Panc1 (cell line): ENCODE measurements at regions not wholly inside any gene's neighbourhood (a gene's known extent, or its start where the extent isn't known, plus 50 kb on each side); places are given as distances from the start of the nearest gene placed in this dataset.
"Not testable (repeated sequence)": the region's sequence is repeated elsewhere in the genome, so short reads cannot be mapped to it uniquely, and the experiment has no call there.

Experiments used
- ATAC-seq: fragments of 200-7000 bp; cut with Tn5 transposase; 2 replicates; pipeline ENCODE4 v1.9.1; 2020; ENCODE audit warnings: mild to moderate bottlenecking, moderate library complexity
- BruUV-seq: library from RNA; stranded (reverse); fragments of 400-500 nt; replicated peaks from 2 replicates; lab custom pipeline; 2021; lab: Mats Ljungman, UMichigan
- CTCF ChIA-PET: fragments of 300-600 bp; sonication (Branson Sonifier 250); formaldehyde crosslinking; loops from one replicate; lab custom pipeline; 2022; ENCODE audit warnings: antibody characterized with exemption; lab: Charles Lee
- POLR2A ChIA-PET: fragments of 300-600 bp; sonication (Branson Sonifier 250); formaldehyde crosslinking; loops from one replicate; lab custom pipeline; 2022; ENCODE audit warnings: antibody characterized with exemption; lab: Charles Lee
- DNase-seq: peaks from one replicate; pipeline ENCODE4 v3.0.0-alpha.2; 2010; ENCODE audit warnings: low read depth, low spot score
- H3K27ac ChIP-seq: 2 replicates; pipeline ENCODE4 v1.5.1; 2011; ENCODE audit warnings: mild to moderate bottlenecking, low read length, inconsistent platforms
- H3K27me3 ChIP-seq: fragments of 200-500 bp; sonication (Bioruptor generic); 2 replicates; pipeline ENCODE4 v1.6.0; 2014; ENCODE audit warnings: low read length, inconsistent platforms; ENCODE audit not compliant: control insufficient read depth, insufficient read depth
- H3K36me3 ChIP-seq: fragments of 200-500 bp; sonication (Bioruptor generic); 2 replicates; pipeline ENCODE4 v1.5.1; 2014; ENCODE audit warnings: inconsistent platforms, mild to moderate bottlenecking, low read length, moderate library complexity; ENCODE audit not compliant: control insufficient read depth, insufficient read depth
- H3K4me1 ChIP-seq: 2 replicates; pipeline ENCODE4 v1.5.1; 2011; ENCODE audit warnings: inconsistent platforms, mild to moderate bottlenecking, low read length, moderate library complexity; ENCODE audit not compliant: control insufficient read depth, insufficient read depth
- H3K4me3 ChIP-seq, 2 experiments: 2 replicates each; pipeline ENCODE4 v1.5.1; 2011 to 2012; ENCODE audit warnings: low read depth in 2 of 2, low read length in 2 of 2, mild to moderate bottlenecking in 2 of 2, inconsistent platforms in 1 of 2, moderate library complexity in 1 of 2
- H3K9me3 ChIP-seq: fragments of 200-500 bp; sonication (Bioruptor generic); 2 replicates; pipeline ENCODE4 v1.5.1; 2014; ENCODE audit warnings: low read depth, mild to moderate bottlenecking, inconsistent platforms, low read length, moderate library complexity; ENCODE audit not compliant: control insufficient read depth, insufficient read depth
- in situ Hi-C: cut with HindIII; loops from 2 replicates; pipeline ENCODE4 v1.10.0; 2016; ENCODE audit warnings: low sequenced_read_pairs, low pct_unique_long_range_greater_than_20kb
- intact Hi-C: fragments of 100-400 bp; cut with micrococcal nuclease; formaldehyde crosslinking; loops from one replicate; pipeline ENCODE4 v1.10.0; 2022; ENCODE audit not compliant: unreplicated experiment

DNA sequence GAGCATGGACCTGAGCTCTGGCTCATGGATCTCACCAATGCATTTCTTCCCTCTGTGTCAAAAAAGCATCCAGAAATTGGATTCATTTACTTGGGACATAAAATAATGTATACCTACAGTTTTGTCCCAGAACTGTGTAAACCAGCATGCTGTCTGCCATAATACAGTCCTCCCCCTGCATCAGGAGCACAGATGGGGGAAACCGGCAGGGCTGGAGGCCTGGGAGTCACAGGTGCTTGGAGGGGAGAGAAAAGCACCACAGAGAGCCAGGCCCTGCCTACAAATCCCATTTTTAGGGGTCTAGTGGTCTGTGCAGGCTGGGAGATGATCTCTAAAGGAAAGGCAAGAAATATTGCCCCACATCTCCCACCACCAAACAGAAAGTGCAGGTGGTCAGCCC lies 91.8 kb downstream of the POTEH start:
- ATAC-seq, H3K36me3 ChIP-seq, POLR2A ChIA-PET, H3K4me1 ChIP-seq, in situ Hi-C loops, H3K9me3 ChIP-seq, BruUV-seq, H3K27ac ChIP-seq, intact Hi-C loops, H3K27me3 ChIP-seq, CTCF ChIA-PET, DNase-seq, H3K4me3 ChIP-seq: not testable (repeated sequence)

DNA sequence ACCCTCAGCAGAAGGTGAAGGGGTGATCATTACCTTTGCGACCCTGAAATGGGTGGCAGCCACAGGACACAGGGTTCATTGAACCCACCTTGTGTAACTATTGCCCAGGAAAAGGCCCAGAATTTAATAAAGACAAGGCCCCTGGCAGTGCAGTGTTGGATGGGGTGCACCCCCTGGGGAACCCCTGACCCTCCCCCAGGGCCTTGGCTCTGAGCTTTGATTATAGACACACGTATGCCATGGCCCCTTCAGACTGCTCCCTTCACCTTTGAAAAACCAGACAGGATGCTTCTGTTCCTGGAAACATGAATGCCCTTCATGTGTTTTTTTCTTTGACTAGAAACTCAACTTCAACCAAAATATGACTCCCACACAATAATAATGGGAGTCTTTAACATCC lies 93.1 kb downstream of the POTEH start:
- ATAC-seq, POLR2A ChIA-PET, CTCF ChIA-PET, H3K9me3 ChIP-seq, H3K4me3 ChIP-seq, H3K27me3 ChIP-seq, in situ Hi-C loops, H3K27ac ChIP-seq, H3K4me1 ChIP-seq, intact Hi-C loops, BruUV-seq, DNase-seq, H3K36me3 ChIP-seq: not testable (repeated sequence)

DNA sequence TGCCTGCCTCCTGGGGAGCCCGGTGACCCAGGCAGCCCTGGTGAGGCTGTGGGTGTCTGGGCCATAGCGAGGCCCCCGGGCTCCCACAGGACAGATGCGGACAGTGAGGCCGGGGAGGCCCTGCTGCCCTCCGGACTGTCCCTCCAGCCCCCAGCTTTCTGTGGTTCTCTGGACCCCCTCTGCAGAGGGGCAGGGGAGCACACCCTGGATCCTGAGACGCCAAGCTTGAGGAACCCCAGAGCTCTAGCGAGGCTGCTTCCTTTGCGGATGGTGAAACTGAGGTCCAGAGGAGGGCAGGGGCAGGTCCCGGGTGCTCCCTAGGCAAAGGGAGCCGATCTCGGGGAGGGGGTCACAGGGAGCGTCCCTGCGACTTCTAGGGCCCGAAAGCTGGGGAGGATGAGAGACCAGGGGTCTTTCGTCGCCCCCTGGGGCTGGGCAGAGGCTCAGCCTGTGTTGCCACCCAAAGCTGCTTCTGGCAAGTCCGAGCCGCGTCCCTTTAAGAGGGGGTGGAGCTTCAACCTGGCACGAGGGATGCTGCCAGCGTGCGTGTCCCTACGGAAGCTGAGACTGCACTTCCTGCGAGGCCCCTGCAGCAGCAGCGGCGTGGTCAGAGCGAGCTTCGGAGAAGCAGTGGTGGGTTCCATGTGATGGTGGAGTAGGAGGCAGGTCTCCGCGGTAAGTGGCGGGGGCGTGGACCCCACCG lies 94.7 kb downstream of the POTEH start:
- DNase-seq, H3K36me3 ChIP-seq, H3K27me3 ChIP-seq, POLR2A ChIA-PET, H3K27ac ChIP-seq, H3K9me3 ChIP-seq, intact Hi-C loops, H3K4me3 ChIP-seq, in situ Hi-C loops, BruUV-seq, CTCF ChIA-PET, H3K4me1 ChIP-seq: not testable (repeated sequence)
- ATAC-seq: peak; percentile 99

DNA sequence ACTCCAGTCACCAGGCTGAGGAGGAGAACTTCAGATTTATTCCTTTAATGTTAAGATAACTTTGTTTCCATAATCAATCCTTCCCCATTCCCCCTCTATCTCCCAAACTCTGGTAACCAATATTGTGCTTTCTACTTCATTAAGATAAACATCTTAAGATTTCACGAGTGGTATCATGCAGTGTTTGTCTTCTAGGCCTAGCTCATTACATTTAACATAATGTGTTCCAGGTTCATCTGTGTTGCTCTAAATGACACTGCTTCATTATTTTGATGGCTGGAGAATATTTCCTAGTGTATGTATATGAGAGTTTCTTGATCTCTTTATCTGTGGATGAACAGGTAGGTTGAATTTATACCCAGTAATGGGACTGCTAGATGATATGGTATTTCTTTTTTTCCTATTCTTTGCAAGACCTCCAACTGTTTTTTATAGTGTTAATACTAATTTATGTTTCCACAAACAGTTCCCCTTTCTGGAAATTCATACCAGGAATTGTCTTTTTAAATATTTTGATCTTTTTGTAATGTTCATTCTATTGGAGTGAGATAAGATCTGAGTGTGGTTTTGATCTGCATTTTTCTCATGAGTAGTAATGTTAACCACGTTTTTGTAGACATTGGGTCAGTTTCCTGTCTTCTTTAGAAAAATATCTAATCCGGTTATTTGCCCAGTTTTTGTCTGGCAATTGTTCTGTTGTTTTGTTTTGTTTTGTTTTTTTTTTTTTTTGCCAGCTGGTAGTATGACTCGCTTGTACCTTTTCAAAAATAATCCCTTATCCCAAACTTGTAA lies 97.3 kb downstream of the POTEH start:
- DNase-seq, in situ Hi-C loops, H3K36me3 ChIP-seq, H3K4me3 ChIP-seq, ATAC-seq, intact Hi-C loops, H3K4me1 ChIP-seq, H3K27me3 ChIP-seq, CTCF ChIA-PET, POLR2A ChIA-PET, BruUV-seq, H3K9me3 ChIP-seq, H3K27ac ChIP-seq: not testable (repeated sequence)

DNA sequence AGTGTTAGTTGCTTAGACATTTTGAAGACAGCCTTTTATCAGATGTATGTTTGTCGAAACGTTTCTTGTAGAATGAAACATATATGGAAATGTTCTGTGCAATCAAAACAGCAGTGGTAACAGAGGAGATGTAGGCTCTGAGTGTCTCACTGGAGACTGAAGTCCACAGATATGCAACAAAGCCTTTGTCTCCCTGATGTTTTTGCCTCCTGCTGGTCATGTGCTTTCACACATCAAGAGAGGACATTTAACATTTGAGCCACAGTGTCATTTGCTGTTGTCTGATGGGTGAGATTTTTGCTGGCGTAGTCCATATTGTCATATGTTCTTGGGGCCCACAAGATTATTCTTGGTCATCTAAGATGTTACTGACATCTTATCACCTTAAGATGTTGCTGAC lies 101.7 kb downstream of the POTEH start:
- BruUV-seq: TSS peak; percentile 30
- DNase-seq, H3K27ac ChIP-seq, in situ Hi-C loops, POLR2A ChIA-PET, H3K4me1 ChIP-seq, intact Hi-C loops, ATAC-seq, H3K4me3 ChIP-seq, H3K27me3 ChIP-seq, CTCF ChIA-PET, H3K9me3 ChIP-seq, H3K36me3 ChIP-seq: not testable (repeated sequence)

DNA sequence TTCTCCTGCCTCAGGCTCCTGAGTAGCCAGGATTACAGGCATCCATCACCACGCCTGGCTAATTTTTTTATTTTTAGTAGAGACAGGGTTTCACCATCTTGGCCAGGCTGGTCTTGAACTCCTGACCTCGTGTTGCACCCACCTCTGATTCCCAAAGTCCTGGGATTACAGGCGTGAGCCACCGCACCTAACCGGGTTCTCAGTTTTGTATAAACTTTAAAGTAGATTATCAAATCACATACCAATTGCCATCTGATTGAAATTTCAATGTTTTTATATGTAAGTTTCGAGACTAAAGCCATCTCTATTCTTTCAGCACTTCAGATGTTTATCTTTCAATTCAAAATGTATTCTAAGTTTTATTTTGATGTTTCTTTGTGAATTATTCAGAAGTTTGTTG lies 110.1 kb downstream of the POTEH start:
- H3K36me3 ChIP-seq, DNase-seq, in situ Hi-C loops, intact Hi-C loops, H3K9me3 ChIP-seq, H3K27ac ChIP-seq, H3K4me1 ChIP-seq, H3K27me3 ChIP-seq, POLR2A ChIA-PET, H3K4me3 ChIP-seq, BruUV-seq, ATAC-seq, CTCF ChIA-PET: not testable (repeated sequence)

DNA sequence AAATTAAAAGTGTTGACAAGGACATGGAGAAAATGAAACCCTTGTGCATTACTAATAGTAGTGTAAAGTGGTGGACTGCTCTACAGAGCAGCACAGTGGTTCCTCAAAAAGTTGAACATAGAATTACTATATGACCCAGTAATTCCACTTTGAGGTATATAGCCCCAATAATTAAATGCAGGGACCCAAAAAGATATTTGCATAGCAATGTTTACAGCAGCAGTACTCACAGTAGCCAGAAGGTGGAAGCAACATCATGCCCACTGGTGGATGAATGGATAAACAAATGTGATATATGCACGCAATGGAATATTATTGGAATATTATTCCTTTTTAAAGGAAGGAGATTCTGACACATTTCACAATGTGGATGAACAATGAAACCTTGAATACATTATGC lies 121.3 kb downstream of the POTEH start:
- H3K4me3 ChIP-seq, in situ Hi-C loops, H3K27me3 ChIP-seq, BruUV-seq, H3K9me3 ChIP-seq, POLR2A ChIA-PET, DNase-seq, intact Hi-C loops, H3K36me3 ChIP-seq, CTCF ChIA-PET, H3K27ac ChIP-seq, H3K4me1 ChIP-seq: not testable (repeated sequence)
- ATAC-seq: peak; percentile 93
